ENCODE measurements at regions not wholly inside any gene's neighbourhood (a gene's known extent, or its start where the extent isn't known, plus 50 kb on each side); places are given as distances from the start of the nearest gene placed in this dataset.

GRCh38 chr5:57680686-57681085 lies 198.1 kb upstream of the ACTBL2 start:
- TF ChIP-seq CTCF (IDR thresholded peaks at IDR 0.05; ENCODE audit: low read depth, low read length, missing input control) (no peak), YY1 (IDR thresholded peaks at IDR 0.05) (no peak), GABPA (IDR thresholded peaks at IDR 0.05 in 1 of 2, conservative IDR thresholded peaks at IDR 0.05 in 1 of 2) (no peak), TAF1 (conservative IDR thresholded peaks at IDR 0.05) (no peak), REST (IDR thresholded peaks at IDR 0.05) (no peak), SP1 (IDR thresholded peaks at IDR 0.05) (no peak), RAD21 (IDR thresholded peaks at IDR 0.05) (no peak), ATF3 (IDR thresholded peaks at IDR 0.05) (no peak)

Measured in liver (tissue), 3 donors.